SW 1271 (cell line): ENCODE measurements at regions not wholly inside any gene's neighbourhood (a gene's known extent, or its start where the extent isn't known, plus 50 kb on each side); places are given as distances from the start of the nearest gene placed in this dataset.

Experiments used
- DNase-seq, 2 experiments: peaks; one replicate each; lab custom pipeline; 2025; lab: John Stamatoyannopoulos, UW

DNA sequence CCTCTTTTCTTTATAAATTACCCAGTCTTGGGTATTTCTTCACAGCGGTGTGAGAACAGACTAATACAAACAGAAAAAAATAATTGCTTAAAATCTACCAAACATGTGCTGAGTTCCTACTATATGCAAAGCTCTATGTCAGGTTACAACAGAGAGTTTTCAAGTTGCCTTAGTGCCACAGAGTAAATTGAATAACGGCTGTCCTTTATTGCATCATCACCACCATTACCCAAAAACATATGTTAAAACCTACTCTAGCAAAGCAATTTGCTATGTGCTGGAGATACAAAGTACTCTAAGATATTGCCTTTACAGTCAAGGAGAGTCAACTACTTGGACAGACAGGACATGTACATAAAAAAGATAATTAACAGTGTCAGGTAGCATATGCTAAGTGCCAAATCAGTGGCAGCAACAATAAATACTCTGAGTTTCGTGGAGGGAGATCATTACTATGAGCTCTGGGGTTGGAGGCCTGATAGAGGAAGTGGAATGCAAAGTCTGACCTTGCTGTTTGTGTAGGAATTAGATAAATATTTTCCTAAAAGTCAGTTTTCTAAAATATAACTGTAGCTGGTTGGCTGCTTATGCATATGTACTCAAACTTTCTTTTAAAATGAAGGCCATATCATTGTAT, 1058.7 kb upstream of the WWC1 start:
- DNase-seq, result no peak

DNA sequence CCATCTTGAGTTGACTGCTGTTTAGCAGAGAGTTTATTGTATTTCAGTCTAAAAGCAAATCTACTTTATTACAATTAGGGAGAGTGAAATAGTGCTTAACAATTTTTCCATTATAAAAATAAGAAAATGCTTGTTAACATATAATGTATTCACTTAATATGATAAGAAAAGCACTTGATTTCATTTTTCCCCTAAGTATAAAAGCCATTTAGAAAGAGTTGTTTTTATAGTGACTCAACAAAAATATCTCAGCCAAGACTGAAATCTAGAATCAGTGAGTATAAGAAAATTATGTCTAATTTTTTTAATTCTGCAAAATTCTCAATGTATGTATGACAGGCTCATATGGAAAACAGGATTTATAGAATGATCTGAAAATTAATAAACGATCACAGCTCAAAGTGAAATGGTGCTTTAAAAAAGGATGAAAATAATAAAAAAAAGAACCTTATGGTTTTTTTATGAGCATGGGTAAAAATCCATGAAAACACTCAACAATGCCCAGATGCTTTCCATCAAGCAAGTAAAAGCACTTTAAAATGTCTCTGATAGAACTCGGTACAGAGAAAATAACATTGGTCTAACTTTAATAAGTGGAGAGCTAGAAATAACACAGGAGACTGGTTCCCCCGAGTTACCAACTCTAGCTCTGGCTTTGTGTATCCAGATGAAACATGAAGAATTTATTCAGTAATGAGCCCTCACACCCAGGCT, 1057.8 kb upstream of the WWC1 start:
- DNase-seq, result no peak

DNA sequence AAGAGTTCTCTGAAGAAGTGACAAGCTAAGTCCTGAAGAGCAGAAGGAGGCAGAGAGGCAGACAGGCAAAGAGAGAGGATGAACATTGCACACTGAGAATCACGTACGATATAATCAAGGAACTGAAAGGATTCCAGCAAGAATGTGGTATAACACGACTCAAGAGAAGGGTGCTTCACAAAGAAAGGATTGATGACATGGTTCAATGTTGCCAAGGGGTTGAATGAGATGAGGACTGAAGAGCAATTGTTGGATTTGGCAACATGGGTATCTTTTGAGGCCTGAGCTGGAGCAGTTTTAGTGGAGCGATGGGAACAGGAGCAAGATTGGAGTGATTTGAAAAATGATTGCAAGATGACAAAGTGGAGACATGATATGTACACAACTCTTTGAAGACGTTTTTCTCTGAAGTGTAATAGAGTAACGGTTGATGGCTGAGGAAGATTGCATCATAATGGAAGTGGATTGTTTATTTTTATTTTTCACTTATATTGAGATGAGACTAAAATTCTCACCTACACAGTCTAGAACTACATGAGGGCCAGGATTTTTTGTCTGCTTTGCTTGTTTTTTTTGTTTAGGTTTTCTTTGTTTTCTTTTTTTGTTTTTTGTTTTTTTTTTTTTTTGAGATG, 1049.9 kb upstream of the WWC1 start:
- no peak for DNase-seq

DNA sequence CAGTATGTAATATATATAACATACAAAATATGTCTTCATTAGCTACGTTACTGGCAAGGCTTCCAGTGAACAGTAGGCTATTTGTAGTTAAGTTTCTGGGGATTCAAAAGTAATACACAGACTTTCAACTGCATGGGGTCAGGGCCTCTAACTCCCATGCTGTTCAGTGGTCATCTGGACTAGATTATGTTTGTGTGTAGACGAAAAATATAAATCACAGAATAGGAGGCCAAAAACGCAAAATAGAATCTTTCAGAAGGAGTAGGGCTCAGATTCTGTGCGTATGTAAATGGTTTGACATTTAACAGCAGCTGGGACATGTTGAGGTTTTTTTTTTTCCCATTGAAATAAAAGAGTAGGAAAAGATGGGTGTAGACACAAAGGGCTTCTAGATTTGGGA, 1048.7 kb upstream of the WWC1 start:
- no peak for DNase-seq

DNA sequence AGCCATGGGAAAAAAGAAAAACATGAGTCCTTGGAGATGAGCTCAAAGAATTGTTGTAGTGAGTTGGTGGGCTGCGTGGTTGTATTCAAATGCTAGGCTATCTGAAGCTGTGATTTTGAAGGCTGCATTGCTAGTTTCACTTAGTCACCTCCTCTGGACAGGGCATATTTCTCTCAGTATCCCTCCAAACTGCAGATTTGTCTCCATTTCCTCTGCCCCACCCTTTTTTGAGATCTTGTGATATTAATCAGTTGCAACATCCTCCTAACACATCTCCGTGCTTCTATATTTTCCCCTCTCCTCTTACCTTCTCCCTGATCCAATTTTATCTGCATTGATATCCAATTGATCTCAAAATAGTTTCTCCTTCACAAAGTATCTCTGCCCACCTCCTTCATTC, 1048.0 kb upstream of the WWC1 start:
- no peak for DNase-seq

GRCh38 chr5:167244583-167244982, 1046.9 kb upstream of the WWC1 start:
- DNase-seq, result no peak

- no peak for DNase-seq
These were observed 1045.6 kb upstream of the WWC1 start for GRCh38 chr5:167245868-167246267.

- no peak for DNase-seq
These were observed 1043.6 kb upstream of the WWC1 start for GRCh38 chr5:167247816-167248215.

GRCh38 chr5:167248257-167248656, 1043.2 kb upstream of the WWC1 start:
- no peak for DNase-seq

DNA sequence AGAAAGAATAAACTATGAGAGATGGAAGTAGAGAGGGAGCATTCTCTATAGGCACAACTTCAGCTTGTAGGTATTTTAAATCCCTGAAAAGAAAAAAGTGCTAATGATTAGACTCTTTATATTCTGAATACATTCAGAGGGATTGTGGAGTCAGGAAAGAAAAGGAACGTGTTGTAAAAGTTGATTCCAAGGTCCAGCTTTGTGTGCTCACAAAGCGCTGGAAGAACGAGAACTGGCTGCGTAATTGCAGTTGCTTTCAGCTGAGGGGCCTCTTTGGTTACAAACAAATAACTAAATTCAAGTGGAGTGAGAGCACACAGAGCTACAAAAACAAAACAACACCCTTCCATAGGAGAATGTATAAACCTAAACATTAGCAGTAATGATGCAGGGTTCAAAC, 1040.4 kb upstream of the WWC1 start:
- no peak for DNase-seq

DNA sequence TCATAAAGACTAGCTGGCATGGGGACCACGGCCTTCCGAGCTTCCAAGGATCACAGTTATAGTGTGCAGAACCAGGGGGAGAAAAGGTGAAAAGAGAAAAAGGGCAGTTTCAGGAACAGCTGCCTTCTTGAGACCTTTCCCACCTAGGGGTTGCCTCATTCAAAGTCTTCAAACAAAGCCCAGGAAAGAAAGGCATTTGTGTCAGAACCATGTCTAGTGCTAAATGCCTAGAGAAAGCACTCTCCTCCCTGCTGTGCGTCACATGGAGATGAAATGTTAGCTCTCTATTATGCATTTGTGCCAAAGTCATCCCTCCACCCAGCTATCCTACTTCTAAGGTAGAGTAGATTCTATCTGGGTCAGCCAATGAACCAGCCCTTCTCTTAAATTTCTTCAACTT, 1037.3 kb upstream of the WWC1 start:
- no peak for DNase-seq

GRCh38 chr5:167255926-167256325, 1035.5 kb upstream of the WWC1 start:
- no peak for DNase-seq

DNA sequence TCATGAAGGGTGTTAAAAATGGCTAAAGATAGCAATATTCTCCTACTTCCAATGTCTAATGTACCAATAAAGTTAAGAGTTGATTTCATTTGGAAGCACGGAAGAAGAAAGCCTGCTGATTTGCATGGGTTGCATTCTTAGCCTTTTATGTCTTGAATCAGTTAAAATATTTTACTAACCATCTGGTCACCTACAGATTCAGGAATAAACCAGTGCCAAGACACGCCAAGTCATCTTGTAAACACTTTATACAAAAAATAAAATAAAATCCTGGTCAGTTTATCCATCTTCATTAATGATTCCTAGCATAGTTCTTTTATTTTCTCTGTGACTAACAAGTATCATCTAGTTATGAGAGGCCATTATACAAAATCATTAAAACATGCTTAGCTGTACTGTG, 1031.6 kb upstream of the WWC1 start:
- DNase-seq, result no peak

GRCh38 chr5:167261309-167262100, 1029.9 kb upstream of the WWC1 start:
- no peak for DNase-seq

DNA sequence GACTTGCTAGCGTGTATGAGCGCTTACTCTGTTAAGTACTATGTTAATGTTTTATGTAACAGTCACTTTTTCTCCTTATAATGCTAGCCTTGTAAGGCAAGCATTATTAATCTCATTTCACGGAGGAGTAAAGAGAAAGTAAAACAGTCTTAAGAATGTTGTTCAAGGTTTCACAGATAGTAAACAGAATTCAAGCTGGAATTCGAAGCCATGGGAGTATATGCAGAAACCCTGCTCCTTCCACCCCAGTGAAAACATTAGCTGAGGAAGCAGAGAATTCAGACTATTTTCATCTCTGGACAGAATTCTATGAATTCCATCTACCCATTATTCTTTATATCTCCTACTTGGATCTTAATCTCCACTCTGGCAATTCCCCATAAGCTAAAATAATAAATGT, 1028.3 kb upstream of the WWC1 start:
- no peak for DNase-seq

DNA sequence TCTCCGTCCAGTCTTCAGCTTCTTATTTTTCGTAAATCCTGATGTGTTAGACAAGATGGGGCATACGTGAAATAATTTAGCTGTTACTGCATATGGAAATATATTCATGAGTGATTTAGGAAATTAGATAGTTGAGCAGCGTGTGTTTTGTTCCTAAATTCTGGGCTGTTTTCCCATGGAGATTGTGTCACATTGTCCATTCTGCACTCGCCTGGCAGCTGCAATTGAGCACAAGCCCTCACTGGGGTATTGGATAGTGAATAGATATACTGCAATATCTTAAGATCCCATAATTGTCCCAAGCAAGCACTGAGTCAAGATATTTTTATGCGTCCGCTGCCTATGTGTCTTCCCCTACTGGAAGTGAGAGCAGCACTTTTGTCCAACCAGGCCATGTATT, 1027.1 kb upstream of the WWC1 start:
- no peak for DNase-seq

- DNase-seq, result no peak
These were observed 1023.1 kb upstream of the WWC1 start for GRCh38 chr5:167268337-167268736.

DNA sequence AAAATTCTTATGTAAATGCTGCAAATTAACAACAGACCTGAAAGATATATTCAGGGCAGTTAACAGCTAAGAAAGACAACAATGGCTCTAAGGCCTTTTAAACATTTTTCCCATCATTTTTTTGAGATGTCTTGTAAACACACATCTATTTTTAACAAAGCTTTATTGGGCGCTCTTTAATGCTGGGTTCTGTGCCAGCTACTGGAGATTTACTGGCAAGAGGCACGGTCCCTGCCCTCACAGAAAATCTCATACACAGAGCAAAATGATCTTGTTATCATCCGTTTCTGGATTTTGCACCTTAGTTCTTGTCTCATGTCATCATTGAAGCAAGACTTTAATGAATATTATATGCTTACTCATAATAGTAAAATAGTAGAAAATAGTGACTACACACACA, 1022.3 kb upstream of the WWC1 start:
- DNase-seq, result no peak

DNA sequence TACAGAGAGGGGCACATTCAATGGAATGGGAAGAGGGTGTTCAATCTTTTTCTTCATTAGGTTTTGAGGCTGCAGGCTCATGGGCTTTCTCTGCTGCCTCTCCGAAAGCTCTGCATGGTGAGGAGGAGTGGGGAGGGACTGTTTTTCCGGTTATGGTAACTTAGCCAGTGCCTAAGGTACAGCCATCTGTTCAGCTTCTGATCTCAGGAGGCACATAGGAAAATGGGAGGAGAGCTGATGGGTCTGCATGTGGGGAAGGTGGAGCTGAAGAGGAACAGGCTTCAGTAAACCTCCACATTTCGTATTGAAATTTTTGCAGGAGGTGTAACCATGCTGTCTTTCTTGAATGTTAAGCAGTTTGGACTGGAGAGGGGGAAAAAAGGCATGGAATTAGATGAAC, 1020.4 kb upstream of the WWC1 start:
- no peak for DNase-seq

DNA sequence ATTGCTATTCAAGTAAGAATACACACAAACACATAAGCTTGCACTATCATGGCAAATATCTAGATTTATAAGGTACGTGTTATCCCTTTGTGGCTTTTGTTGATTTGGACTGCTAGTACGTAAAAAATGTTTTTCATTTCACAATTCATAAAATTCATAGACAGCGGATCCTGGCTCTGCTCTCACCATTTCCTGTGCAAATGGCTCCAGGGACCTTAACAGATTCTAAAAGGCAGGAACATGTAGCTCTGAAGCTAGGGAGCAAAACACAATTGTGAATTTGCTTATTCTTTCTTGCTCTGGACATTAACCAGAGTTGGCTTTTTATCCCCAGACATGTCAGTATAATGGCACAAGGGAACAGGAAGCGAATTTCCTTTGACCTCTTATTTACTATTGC, 1019.9 kb upstream of the WWC1 start:
- no peak for DNase-seq

DNA sequence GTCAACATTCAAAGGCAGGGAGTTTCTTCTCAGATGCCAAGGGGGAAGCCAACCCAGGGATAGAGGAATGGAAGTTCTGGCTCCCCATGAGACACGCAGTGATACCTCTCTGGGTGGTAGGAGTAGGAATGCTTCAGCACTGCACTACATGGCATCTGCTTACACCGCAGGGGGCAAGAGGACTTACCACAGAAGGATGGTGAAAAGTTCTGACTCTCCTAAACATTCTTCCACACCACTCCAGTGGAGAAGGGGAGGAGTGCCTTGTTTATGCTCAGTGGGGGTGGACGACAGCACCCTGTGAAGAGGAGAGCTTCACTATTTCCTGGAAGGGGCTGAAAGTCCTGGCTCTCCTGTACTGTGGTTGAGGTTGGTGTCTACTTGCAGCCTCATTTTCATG, 1011.3 kb upstream of the WWC1 start:
- DNase-seq, result no peak

- DNase-seq, result no peak
These were observed 1009.5 kb upstream of the WWC1 start for GRCh38 chr5:167281925-167282324.

DNA sequence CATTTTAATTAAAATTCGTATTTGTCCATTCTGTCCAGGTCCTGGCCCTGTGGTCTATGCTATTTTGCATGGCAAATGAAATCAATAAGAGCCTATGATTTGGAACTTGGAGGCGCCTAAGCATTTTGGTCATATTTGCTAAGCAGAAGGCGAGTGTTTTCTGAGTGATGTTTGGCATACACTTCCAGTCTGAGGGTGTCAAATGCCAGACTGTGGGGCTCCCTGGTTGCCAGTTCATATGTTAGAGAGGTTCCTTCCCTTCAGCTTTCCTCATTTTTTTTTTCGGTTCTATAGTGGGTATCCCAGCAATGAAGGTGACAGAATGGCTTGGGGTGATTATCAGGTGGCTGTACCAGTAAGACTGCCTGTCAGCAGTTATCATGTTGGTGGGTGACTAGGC, 1007.8 kb upstream of the WWC1 start:
- DNase-seq, result no peak
